ENCODE measurements at regions not wholly inside any gene's neighbourhood (a gene's known extent, or its start where the extent isn't known, plus 50 kb on each side); places are given as distances from the start of the nearest gene placed in this dataset.

- no peak for TF ChIP-seq CTCF (IDR thresholded peaks at IDR 0.05)
- TF ChIP-seq POLR2AphosphoS5 (IDR thresholded peaks at IDR 0.05): no peak
- no peak for TF ChIP-seq POLR2A (IDR thresholded peaks at IDR 0.05)
Measured at GRCh38 chr2:59254279-59254678, 1013.2 kb upstream of the FANCL start.
